ENCODE measurements at regions not wholly inside any gene's neighbourhood (a gene's known extent, or its start where the extent isn't known, plus 50 kb on each side); places are given as distances from the start of the nearest gene placed in this dataset.
"Not testable (repeated sequence)": the region's sequence is repeated elsewhere in the genome, so short reads cannot be mapped to it uniquely, and the experiment has no call there.

- in situ Hi-C loops (cut with MboI; ENCODE audit: low pct_ligation_motif_present in 1 of 4, low pct_unique_long_range_greater_than_20kb in 1 of 4, low sequenced_read_pairs in 3 of 4) (no loop called here), intact Hi-C loops (cut with DNase I; ENCODE audit: low total_unique reads) (no loop called here)
- 60% methylated on average over 1 of the region's 1 CpG; no CpG with 5 or more reads in 1 of the 2 donors for WGBS, 2 donors (ENCODE audit: low coverage in 1 of 2)
- H3K9me3 ChIP-seq = no peaks in the 10 kb centered on the region
- no peaks in the 10 kb centered on the region for H3K27me3 ChIP-seq
- TF ChIP-seq, protein P1, sequence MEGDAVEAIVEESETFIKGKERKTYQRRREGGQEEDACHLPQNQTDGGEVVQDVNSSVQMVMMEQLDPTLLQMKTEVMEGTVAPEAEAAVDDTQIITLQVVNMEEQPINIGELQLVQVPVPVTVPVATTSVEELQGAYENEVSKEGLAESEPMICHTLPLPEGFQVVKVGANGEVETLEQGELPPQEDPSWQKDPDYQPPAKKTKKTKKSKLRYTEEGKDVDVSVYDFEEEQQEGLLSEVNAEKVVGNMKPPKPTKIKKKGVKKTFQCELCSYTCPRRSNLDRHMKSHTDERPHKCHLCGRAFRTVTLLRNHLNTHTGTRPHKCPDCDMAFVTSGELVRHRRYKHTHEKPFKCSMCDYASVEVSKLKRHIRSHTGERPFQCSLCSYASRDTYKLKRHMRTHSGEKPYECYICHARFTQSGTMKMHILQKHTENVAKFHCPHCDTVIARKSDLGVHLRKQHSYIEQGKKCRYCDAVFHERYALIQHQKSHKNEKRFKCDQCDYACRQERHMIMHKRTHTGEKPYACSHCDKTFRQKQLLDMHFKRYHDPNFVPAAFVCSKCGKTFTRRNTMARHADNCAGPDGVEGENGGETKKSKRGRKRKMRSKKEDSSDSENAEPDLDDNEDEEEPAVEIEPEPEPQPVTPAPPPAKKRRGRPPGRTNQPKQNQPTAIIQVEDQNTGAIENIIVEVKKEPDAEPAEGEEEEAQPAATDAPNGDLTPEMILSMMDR (IDR thresholded peaks at IDR 0.05) = no peak
- H3K27ac ChIP-seq = no peak overlapping the region
- no peaks in the 10 kb centered on the region for H3K4me1 ChIP-seq
- H3K36me3 ChIP-seq = no peaks in the 10 kb centered on the region
- no peak for DNase-seq
- no peak overlapping the region for H3K4me3 ChIP-seq
These were observed 1202.2 kb downstream of the TMEM121 start for GRCh38 chr14:106728611-106729010.

- in situ Hi-C loops (cut with MboI; ENCODE audit: low pct_ligation_motif_present in 1 of 4, low pct_unique_long_range_greater_than_20kb in 1 of 4, low sequenced_read_pairs in 3 of 4) = no loop called here
- H3K4me1 ChIP-seq = no peaks in the 10 kb centered on the region
- no peak overlapping the region for H3K4me3 ChIP-seq
- no peaks in the 10 kb centered on the region for H3K9me3 ChIP-seq
- no peaks in the 10 kb centered on the region for H3K27me3 ChIP-seq
- no peak overlapping the region for H3K27ac ChIP-seq
- no peaks in the 10 kb centered on the region for H3K36me3 ChIP-seq
- 39% methylated on average over 2 of the region's 2 CpGs; no CpG with 5 or more reads in 1 of the 2 donors for WGBS, 2 donors (ENCODE audit: low coverage in 1 of 2)
- TF ChIP-seq POLR2A (IDR thresholded peaks at IDR 0.05) (no peak), POLR2AphosphoS5 (IDR thresholded peaks at IDR 0.05) (no peak), EP300 (IDR thresholded peaks at IDR 0.05; ENCODE audit: low read depth) (no peak)
- TF ChIP-seq, protein P1 (IDR thresholded peaks at IDR 0.05) = no peak
- no peak for DNase-seq
- intact Hi-C loops (cut with DNase I; ENCODE audit: low total_unique reads) = no loop called here
These were observed 1203.2 kb downstream of the TMEM121 start for GRCh38 chr14:106729551-106729950.

- in situ Hi-C loops (cut with MboI; ENCODE audit: low pct_ligation_motif_present in 1 of 4, low pct_unique_long_range_greater_than_20kb in 1 of 4, low sequenced_read_pairs in 3 of 4) = no loop called here
- no peaks in the 10 kb centered on the region for H3K27me3 ChIP-seq
- intact Hi-C loops (cut with DNase I; ENCODE audit: low total_unique reads) = no loop called here
- no peak for DNase-seq
- no peaks in the 10 kb centered on the region for H3K9me3 ChIP-seq
- no peaks in the 10 kb centered on the region for H3K36me3 ChIP-seq
- TF ChIP-seq EP300 (IDR thresholded peaks at IDR 0.05; ENCODE audit: low read depth) (no peak), POLR2A (IDR thresholded peaks at IDR 0.05) (no peak), POLR2AphosphoS5 (IDR thresholded peaks at IDR 0.05) (no peak)
- TF ChIP-seq, protein P1 (IDR thresholded peaks at IDR 0.05) = no peak
- no peak overlapping the region for H3K4me3 ChIP-seq
- 22% methylated on average over 2 of the region's 2 CpGs; no CpG with 5 or more reads in 1 of the 2 donors for WGBS, 2 donors (ENCODE audit: low coverage in 1 of 2)
- H3K4me1 ChIP-seq = no peaks in the 10 kb centered on the region
- no peak overlapping the region for H3K27ac ChIP-seq
These were observed 1207.4 kb downstream of the TMEM121 start for GRCh38 chr14:106733771-106734170.

GRCh38 chr14:106737021-106737420 is 1210.6 kb downstream of the TMEM121 start:
- WGBS, 2 donors (ENCODE audit: low coverage in 1 of 2) = 82% methylated on average over 9 of the region's 9 CpGs; no CpG with 5 or more reads in 1 of the 2 donors
- Histone ChIP-seq H3K27ac (no peak overlapping the region), H3K4me3 (no peak overlapping the region), H3K36me3 (no peaks in the 10 kb centered on the region), H3K9me3 (no peaks in the 10 kb centered on the region), H3K27me3 (no peaks in the 10 kb centered on the region), H3K4me1 (no peaks in the 10 kb centered on the region)
- DNase-seq = no peak
- TF ChIP-seq POLR2AphosphoS5 (IDR thresholded peaks at IDR 0.05) (no peak), EP300 (IDR thresholded peaks at IDR 0.05; ENCODE audit: low read depth) (no peak)
- in situ Hi-C loops (cut with MboI; ENCODE audit: low pct_ligation_motif_present in 1 of 4, low pct_unique_long_range_greater_than_20kb in 1 of 4, low sequenced_read_pairs in 3 of 4) = no loop called here
- intact Hi-C loops (cut with DNase I; ENCODE audit: low total_unique reads) = no loop called here

GRCh38 chr14:106738075-106738474 is 1211.7 kb downstream of the TMEM121 start:
- Histone ChIP-seq H3K36me3 (no peaks in the 10 kb centered on the region), H3K27me3 (no peaks in the 10 kb centered on the region), H3K4me3 (no peak overlapping the region), H3K9me3 (no peaks in the 10 kb centered on the region), H3K27ac (no peak overlapping the region), H3K4me1 (no peaks in the 10 kb centered on the region)
- in situ Hi-C loops (cut with MboI; ENCODE audit: low pct_ligation_motif_present in 1 of 4, low pct_unique_long_range_greater_than_20kb in 1 of 4, low sequenced_read_pairs in 3 of 4) = no loop called here
- 0% methylated on average over 1 of the region's 1 CpG; no CpG with 5 or more reads in 1 of the 2 donors for WGBS, 2 donors (ENCODE audit: low coverage in 1 of 2)
- TF ChIP-seq POLR2AphosphoS5 (IDR thresholded peaks at IDR 0.05) (no peak), POLR2A (IDR thresholded peaks at IDR 0.05) (no peak), EP300 (IDR thresholded peaks at IDR 0.05; ENCODE audit: low read depth) (no peak)
- TF ChIP-seq, protein P1 (IDR thresholded peaks at IDR 0.05) = no peak
- DNase-seq = no peak
- intact Hi-C loops (cut with DNase I; ENCODE audit: low total_unique reads) = no loop called here

DNA sequence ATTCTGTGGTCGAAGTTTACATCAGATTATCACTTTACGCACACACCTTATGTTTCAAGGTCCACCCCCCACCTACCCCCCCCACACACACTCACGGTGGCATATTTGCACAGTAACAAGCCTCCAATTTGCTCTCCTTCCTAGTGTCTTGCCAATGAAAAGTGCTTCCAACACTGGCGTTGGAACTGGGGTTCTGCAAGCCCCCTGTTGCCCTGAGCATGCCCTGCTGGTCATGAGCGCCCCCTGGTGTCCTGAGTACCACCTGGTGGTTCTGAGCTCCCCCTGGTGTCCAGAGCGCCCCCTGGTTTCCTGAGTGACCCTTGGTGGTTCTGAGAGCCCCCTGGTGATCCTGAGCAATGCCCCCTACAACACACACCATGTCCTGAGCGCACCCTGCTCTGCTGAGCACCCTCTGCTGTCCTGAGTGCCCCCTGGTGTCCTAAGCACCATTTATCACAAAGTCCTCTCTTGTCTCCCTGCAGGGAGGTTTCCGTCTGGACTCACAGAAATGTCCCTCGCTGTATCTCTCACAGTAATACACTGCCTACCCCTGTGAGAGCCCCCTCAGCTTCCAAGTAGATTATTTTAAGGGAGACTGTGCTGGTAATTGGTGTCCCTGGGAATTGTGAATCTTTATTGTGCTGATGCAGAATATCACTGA is 1212.3 kb downstream of the TMEM121 start:
- H3K36me3 ChIP-seq; H3K4me3 ChIP-seq; H3K27me3 ChIP-seq; H3K27ac ChIP-seq; DNase-seq; H3K4me1 ChIP-seq; intact Hi-C loops (cut with DNase I; ENCODE audit: low total_unique reads); in situ Hi-C loops (cut with MboI; ENCODE audit: low pct_ligation_motif_present in 1 of 4, low pct_unique_long_range_greater_than_20kb in 1 of 4, low sequenced_read_pairs in 3 of 4); H3K9me3 ChIP-seq: not testable (repeated sequence)
- WGBS, 2 donors (ENCODE audit: low coverage in 1 of 2) = 64% methylated on average over 7 of the region's 9 CpGs; no CpG with 5 or more reads in 1 of the 2 donors
